Activated CD8-positive, alpha-beta T cell treated with anti-CD3 and anti-CD28 coated beads for 36 hours (primary cell): ENCODE measurements at regions not wholly inside any gene's neighbourhood (a gene's known extent, or its start where the extent isn't known, plus 50 kb on each side); places are given as distances from the start of the nearest gene placed in this dataset.

ENCODE experiments used
- ATAC-seq: fragments of 200-7000 bp; cut with Tn5 transposase; one replicate; pipeline ENCODE4 v1.10.0; 2021; ENCODE audit warnings: mild to moderate bottlenecking, moderate library complexity
- CTCF ChIA-PET: fragments of 350-600 bp; sonication (Branson Sonifier 250); formaldehyde crosslinking; loops from one replicate; lab custom pipeline; 2021; ENCODE audit warnings: antibody characterized with exemption; lab: Charles Lee
- POLR2A ChIA-PET: fragments of 350-600 bp; sonication (Branson Sonifier 250); formaldehyde crosslinking; loops from one replicate; lab custom pipeline; 2021; ENCODE audit warnings: antibody characterized with exemption; lab: Charles Lee
- DNase-seq: peaks from one replicate; pipeline ENCODE4 v3.0.0-alpha.2; 2020
- H3K27ac Mint-ChIP-seq: one replicate; pipeline ENCODE4 v1.8.0; 2021; ENCODE audit warnings: mild to moderate bottlenecking, mixed read lengths
- H3K27me3 Mint-ChIP-seq: one replicate; pipeline ENCODE4 v1.8.0; 2021; ENCODE audit warnings: mixed read lengths
- H3K36me3 Mint-ChIP-seq: one replicate; pipeline ENCODE4 v1.8.0; 2021; ENCODE audit warnings: low read depth, mixed read lengths
- H3K4me1 Mint-ChIP-seq: one replicate; pipeline ENCODE4 v1.8.0; 2021; ENCODE audit warnings: low read depth, mixed read lengths
- H3K4me3 Mint-ChIP-seq: one replicate; pipeline ENCODE4 v1.8.0; 2021; ENCODE audit warnings: mild to moderate bottlenecking, moderate library complexity, mixed read lengths
- H3K9me3 Mint-ChIP-seq: one replicate; pipeline ENCODE4 v1.8.0; 2021; ENCODE audit warnings: mixed read lengths
- CTCF ChIP-seq: fragments of 200-600 bp; IDR thresholded peaks from one replicate; pipeline ENCODE4 v1.8.0; 2022; ENCODE audit warnings: antibody characterized with exemption, mild to moderate bottlenecking
- intact Hi-C: fragments of 100-400 bp; cut with micrococcal nuclease; formaldehyde crosslinking; loops from one replicate; pipeline ENCODE4 v1.10.0; 2022

- no peak overlapping the region for H3K4me3 Mint-ChIP-seq
- H3K36me3 Mint-ChIP-seq: no peaks in the 10 kb centered on the region
- H3K4me1 Mint-ChIP-seq: no peaks in the 10 kb centered on the region
- CTCF ChIA-PET: no interaction called here
- intact Hi-C loops: no loop called here
- H3K27me3 Mint-ChIP-seq: no peaks in the 10 kb centered on the region
- H3K9me3 Mint-ChIP-seq: no peaks in the 10 kb centered on the region
- no peak for TF ChIP-seq CTCF
- H3K27ac Mint-ChIP-seq: no peak overlapping the region
- POLR2A ChIA-PET: no interaction called here
- DNase-seq: no peak
- no peak for ATAC-seq
These were observed 64.7 kb upstream of the PTCHD1 start for GRCh38 chrX:23269923-23270322.

- Mint-ChIP-seq H3K4me3 (no peak overlapping the region), H3K36me3 (no peaks in the 10 kb centered on the region), H3K27me3 (no peaks in the 10 kb centered on the region), H3K9me3 (no peaks in the 10 kb centered on the region), H3K27ac (no peak overlapping the region), H3K4me1 (no peaks in the 10 kb centered on the region)
- ATAC-seq: no peak
- TF ChIP-seq CTCF: no peak
- no peak for DNase-seq
- intact Hi-C loops: no loop called here
- CTCF ChIA-PET: no interaction called here
- POLR2A ChIA-PET: no interaction called here
These were observed 63.6 kb upstream of the PTCHD1 start for GRCh38 chrX:23271026-23271425.

- no peak for TF ChIP-seq CTCF
These were observed 58.2 kb upstream of the PTCHD1 start for GRCh38 chrX:23276475-23276874.

More at GRCh38 chrX:23276475-23276874, 58.2 kb upstream of the PTCHD1 start:
- Mint-ChIP-seq H3K4me3 (no peak overlapping the region), H3K27ac (no peak overlapping the region), H3K36me3 (no peaks in the 10 kb centered on the region), H3K4me1 (no peaks in the 10 kb centered on the region), H3K27me3 (no peaks in the 10 kb centered on the region), H3K9me3 (no peaks in the 10 kb centered on the region)
- no peak for ATAC-seq
- ChIA-PET POLR2A (no interaction called here), CTCF (no interaction called here)
- intact Hi-C loops: no loop called here
- no peak for DNase-seq
